CD4-positive, alpha-beta memory T cell (primary cell): ENCODE measurements at regions not wholly inside any gene's neighbourhood (a gene's known extent, or its start where the extent isn't known, plus 50 kb on each side); places are given as distances from the start of the nearest gene placed in this dataset.

Experiments used
- CTCF ChIA-PET: fragments of 350-600 bp; sonication (Branson Sonifier 250); formaldehyde crosslinking; loops from one replicate; lab custom pipeline; 2021; ENCODE audit warnings: inconsistent platforms; ENCODE audit not compliant: partially characterized antibody; lab: Charles Lee
- POLR2A ChIA-PET: fragments of 350-600 bp; sonication (Branson Sonifier 250); formaldehyde crosslinking; loops from one replicate; lab custom pipeline; 2021; ENCODE audit not compliant: partially characterized antibody; lab: Charles Lee
- DNase-seq, 5 donors: peaks; one replicate each; pipeline versions ENCODE4 v3.0.0 to v3.0.0-alpha.2; 2020 to 2022; ENCODE audit warnings: mixed read lengths in 1 of 5
- H3K27ac ChIP-seq: one replicate; pipeline ENCODE4 v1.7.0; 2013; ENCODE audit warnings: low read depth, low read length
- H3K27me3 ChIP-seq: 2 replicates; pipeline ENCODE4 v1.7.0; 2013; ENCODE audit warnings: mild to moderate bottlenecking, low read length, moderate library complexity; ENCODE audit not compliant: insufficient read depth
- H3K36me3 ChIP-seq: 2 replicates; pipeline ENCODE4 v1.7.0; 2013; ENCODE audit warnings: mild to moderate bottlenecking, low read length, moderate library complexity; ENCODE audit not compliant: insufficient read depth
- H3K4me1 ChIP-seq: 2 replicates; pipeline ENCODE4 v1.7.0; 2013; ENCODE audit warnings: mild to moderate bottlenecking, low read length, moderate library complexity; ENCODE audit not compliant: insufficient read depth
- H3K4me3 ChIP-seq, 2 donors: one replicate each; pipeline ENCODE4 v1.7.0; 2013; ENCODE audit warnings: low read length in 2 of 2, mild to moderate bottlenecking in 1 of 2
- H3K9me3 ChIP-seq, 2 donors: one replicate each; pipeline ENCODE4 v1.7.0; 2013; ENCODE audit warnings: low read length in 2 of 2, control low read depth in 1 of 2; ENCODE audit not compliant: control insufficient read depth in 1 of 2
- H3K27ac Mint-ChIP-seq, 7 donors: one replicate each; pipeline ENCODE4 v1.8.0; 2020 to 2021; ENCODE audit warnings: mixed read lengths in 7 of 7, mild to moderate bottlenecking in 6 of 7, inconsistent platforms in 3 of 7, moderate library complexity in 3 of 7
- H3K27me3 Mint-ChIP-seq, 2 donors: one replicate each; pipeline ENCODE4 v1.8.0; 2020 to 2021; ENCODE audit warnings: mixed read lengths in 2 of 2
- H3K36me3 Mint-ChIP-seq, 2 donors: one replicate each; pipeline ENCODE4 v1.8.0; 2020 to 2021; ENCODE audit warnings: mixed read lengths in 2 of 2, inconsistent platforms in 1 of 2, mild to moderate bottlenecking in 1 of 2
- H3K4me1 Mint-ChIP-seq, 4 donors: one replicate each; pipeline ENCODE4 v1.8.0; 2020 to 2021; ENCODE audit warnings: mixed read lengths in 4 of 4, mild to moderate bottlenecking in 1 of 4
- H3K4me3 Mint-ChIP-seq, 8 donors: one replicate each; pipeline ENCODE4 v1.8.0; 2020 to 2021; ENCODE audit warnings: mixed read lengths in 8 of 8, mild to moderate bottlenecking in 7 of 8, moderate library complexity in 6 of 8, inconsistent platforms in 3 of 8
- H3K9me3 Mint-ChIP-seq, 8 donors: one replicate each; pipeline ENCODE4 v1.8.0; 2020 to 2021; ENCODE audit warnings: mixed read lengths in 8 of 8, mild to moderate bottlenecking in 5 of 8, inconsistent platforms in 3 of 8, moderate library complexity in 1 of 8
- intact Hi-C: fragments of 100-400 bp; cut with micrococcal nuclease; formaldehyde crosslinking; loops from one replicate; pipeline ENCODE4 v1.15.1; 2023

DNA sequence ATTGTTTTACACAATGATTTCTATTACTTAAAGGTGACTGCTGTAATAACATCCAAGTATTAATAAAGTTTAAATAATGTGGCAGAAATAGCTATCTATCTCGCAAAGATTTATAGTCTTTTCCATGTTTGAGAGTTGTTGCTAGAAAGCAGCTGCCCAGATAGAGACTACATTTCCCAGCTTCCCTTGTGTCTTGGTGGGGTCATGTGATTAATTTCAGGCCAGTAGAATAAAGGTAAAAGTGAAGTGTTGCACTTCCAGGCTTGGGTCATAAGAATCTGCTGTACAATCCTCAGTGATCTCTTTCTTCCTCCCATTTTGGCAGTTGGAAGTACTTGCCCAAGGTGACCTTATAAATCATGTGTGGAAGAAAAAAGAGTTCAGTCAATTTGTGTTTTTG, 449.7 kb upstream of the USP15 start:
- CTCF ChIA-PET = no interaction called here

DNA sequence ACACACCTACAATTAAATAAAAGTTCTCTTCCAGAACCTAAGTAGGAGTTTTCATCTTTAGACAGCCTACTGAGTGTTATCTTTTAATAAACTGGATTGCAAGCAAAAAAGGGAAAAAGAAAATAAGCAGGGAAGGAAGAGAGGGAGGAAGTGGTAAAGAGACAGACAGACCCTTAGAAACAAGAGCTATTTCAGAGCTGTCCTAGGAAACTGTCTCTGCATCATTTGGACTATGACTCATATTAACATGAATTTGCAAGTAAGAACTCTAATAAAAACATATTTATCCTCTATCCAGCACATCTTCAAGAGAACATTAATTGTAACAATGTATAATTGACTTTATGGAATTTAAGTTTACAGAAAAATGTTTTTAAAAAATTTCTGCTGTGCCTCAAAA, 438.8 kb upstream of the USP15 start:
- POLR2A ChIA-PET = no interaction called here
- no peak for DNase-seq
- H3K27ac ChIP-seq = no peak overlapping the region
- no peaks in the 10 kb centered on the region for H3K4me1 ChIP-seq
- H3K27me3 Mint-ChIP-seq = no peaks in the 10 kb centered on the region
- no peaks in the 10 kb centered on the region for H3K4me1 Mint-ChIP-seq
- no peaks in the 10 kb centered on the region for H3K9me3 ChIP-seq
- H3K27ac Mint-ChIP-seq = no peak overlapping the region
- no peaks in the 10 kb centered on the region for H3K36me3 ChIP-seq
- no peaks in the 10 kb centered on the region for H3K36me3 Mint-ChIP-seq
- peaks cover 0 to 13% (median 4%) of the 10 kb centered on the region in 8 donors for H3K9me3 Mint-ChIP-seq
- H3K4me3 ChIP-seq = no peak overlapping the region
- CTCF ChIA-PET = interaction anchor here (0.7 kb wide), 1 partner anchor 35 kb away, joined by 3 read pairs; no protein-coding TSS in a partner anchor
- H3K4me3 Mint-ChIP-seq = no peak overlapping the region
- H3K27me3 ChIP-seq = no peaks in the 10 kb centered on the region
- intact Hi-C loops = no loop called here

More for the DNA sequence above, 449.7 kb upstream of the USP15 start:
- H3K4me3 Mint-ChIP-seq = no peak overlapping the region
- POLR2A ChIA-PET = no interaction called here
- H3K27me3 Mint-ChIP-seq = no peaks in the 10 kb centered on the region
- no peaks in the 10 kb centered on the region for H3K27me3 ChIP-seq
- H3K36me3 ChIP-seq = no peaks in the 10 kb centered on the region
- H3K4me3 ChIP-seq = no peak overlapping the region
- intact Hi-C loops = no loop called here
- H3K27ac Mint-ChIP-seq = no peak overlapping the region
- H3K36me3 Mint-ChIP-seq = no peaks in the 10 kb centered on the region
- no peaks in the 10 kb centered on the region for H3K4me1 Mint-ChIP-seq
- no peaks in the 10 kb centered on the region for H3K9me3 ChIP-seq
- no peaks in the 10 kb centered on the region for H3K4me1 ChIP-seq
- peaks cover 0 to 28% (median 20%) of the 10 kb centered on the region in 8 donors for H3K9me3 Mint-ChIP-seq
- no peak overlapping the region for H3K27ac ChIP-seq
- no peak for DNase-seq

DNA sequence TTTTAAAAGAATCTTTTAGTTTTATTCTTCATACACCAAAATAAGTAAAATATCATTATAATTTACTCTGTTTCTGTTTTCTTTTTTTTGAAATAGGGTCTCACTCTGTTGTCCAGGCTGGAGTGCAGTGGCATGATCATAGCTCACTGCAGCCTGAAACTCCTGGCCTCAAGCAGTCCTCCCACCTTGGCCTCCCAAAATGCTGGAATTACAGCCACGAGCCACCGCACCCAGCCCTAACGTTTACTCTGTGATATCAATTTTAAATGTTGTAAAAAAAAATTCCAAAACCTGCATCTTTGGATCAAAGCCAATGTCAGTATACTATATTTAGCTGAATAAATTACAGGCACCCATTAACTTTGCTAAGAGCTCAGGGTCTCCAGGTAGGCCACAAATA, 437.1 kb upstream of the USP15 start:
- CTCF ChIA-PET = no interaction called here
- no peaks in the 10 kb centered on the region for H3K27me3 ChIP-seq
- intact Hi-C loops = no loop called here
- POLR2A ChIA-PET = no interaction called here
- no peak overlapping the region for H3K27ac Mint-ChIP-seq
- no peaks in the 10 kb centered on the region for H3K4me1 Mint-ChIP-seq
- H3K4me3 ChIP-seq = no peak overlapping the region
- no peak overlapping the region for H3K27ac ChIP-seq
- no peaks in the 10 kb centered on the region for H3K36me3 Mint-ChIP-seq
- no peaks in the 10 kb centered on the region for H3K9me3 ChIP-seq
- peaks cover 0 to 7% (median 3%) of the 10 kb centered on the region in 8 donors for H3K9me3 Mint-ChIP-seq
- no peaks in the 10 kb centered on the region for H3K27me3 Mint-ChIP-seq
- no peak for DNase-seq
- no peak overlapping the region for H3K4me3 Mint-ChIP-seq
- no peaks in the 10 kb centered on the region for H3K36me3 ChIP-seq
- H3K4me1 ChIP-seq = no peaks in the 10 kb centered on the region

DNA sequence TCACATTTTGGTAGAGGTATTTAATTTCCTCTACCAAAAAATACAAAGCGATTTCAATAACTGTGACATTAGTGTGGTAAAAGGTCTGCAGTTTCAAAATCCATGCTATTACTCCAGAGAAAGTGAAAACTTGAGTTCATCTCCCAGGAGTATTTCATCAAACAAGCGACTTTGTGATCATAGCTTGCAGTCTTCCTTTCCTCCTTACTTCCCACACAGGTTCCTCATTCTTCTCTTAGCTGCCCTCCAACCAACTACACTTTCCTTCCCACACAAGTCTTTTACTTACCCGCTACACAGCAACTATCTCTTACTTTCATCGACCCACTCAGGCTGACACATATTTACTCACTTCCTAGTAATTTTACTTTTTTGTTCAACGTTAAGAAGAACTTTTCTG, 413.4 kb upstream of the USP15 start:
- no peaks in the 10 kb centered on the region for H3K27me3 ChIP-seq
- ChIA-PET POLR2A (no interaction called here), CTCF (no interaction called here)
- H3K27ac ChIP-seq = no peak overlapping the region
- Mint-ChIP-seq H3K27ac (no peak overlapping the region), H3K27me3 (no peaks in the 10 kb centered on the region), H3K4me1 (no peaks in the 10 kb centered on the region), H3K4me3 (no peak overlapping the region), H3K36me3 (no peaks in the 10 kb centered on the region), H3K9me3 (peaks cover 0 to 10% (median under 1%) of the 10 kb centered on the region in 8 donors)
- intact Hi-C loops = no loop called here
- H3K36me3 ChIP-seq = no peaks in the 10 kb centered on the region
- H3K4me3 ChIP-seq = no peak overlapping the region
- no peaks in the 10 kb centered on the region for H3K9me3 ChIP-seq
- no peaks in the 10 kb centered on the region for H3K4me1 ChIP-seq
- DNase-seq = no peak

DNA sequence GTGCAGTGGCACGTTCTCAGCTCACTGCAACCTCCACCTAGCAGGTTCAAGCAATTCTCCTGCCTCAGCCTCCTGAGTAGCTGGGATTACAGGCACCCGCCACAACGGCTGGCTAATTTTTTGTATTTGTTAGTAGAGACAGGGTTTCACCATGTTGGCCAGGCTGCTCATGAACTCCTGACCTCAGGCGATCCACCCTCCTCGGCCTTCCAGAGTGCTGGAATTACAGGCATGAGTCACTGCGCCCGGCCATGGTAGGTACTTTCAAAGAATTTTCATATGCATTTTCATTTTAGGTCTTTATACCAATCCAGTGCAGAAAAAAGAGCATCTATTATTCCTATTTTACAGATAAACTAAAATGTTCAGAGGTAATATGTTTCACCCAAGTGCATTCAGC, 411.3 kb upstream of the USP15 start:
- H3K9me3 ChIP-seq = no peaks in the 10 kb centered on the region
- no peaks in the 10 kb centered on the region for H3K4me1 ChIP-seq
- intact Hi-C loops = no loop called here
- POLR2A ChIA-PET = no interaction called here
- Mint-ChIP-seq H3K9me3 (peaks cover 0 to 20% (median 5%) of the 10 kb centered on the region in 8 donors), H3K4me1 (no peaks in the 10 kb centered on the region), H3K36me3 (no peaks in the 10 kb centered on the region), H3K4me3 (no peak overlapping the region), H3K27ac (no peak overlapping the region), H3K27me3 (peaks cover 0 to 2% of the 10 kb centered on the region in 2 donors)
- CTCF ChIA-PET = no interaction called here
- DNase-seq = no peak
- H3K27me3 ChIP-seq = no peaks in the 10 kb centered on the region
- H3K36me3 ChIP-seq = no peaks in the 10 kb centered on the region
- no peak overlapping the region for H3K4me3 ChIP-seq
- H3K27ac ChIP-seq = no peak overlapping the region

DNA sequence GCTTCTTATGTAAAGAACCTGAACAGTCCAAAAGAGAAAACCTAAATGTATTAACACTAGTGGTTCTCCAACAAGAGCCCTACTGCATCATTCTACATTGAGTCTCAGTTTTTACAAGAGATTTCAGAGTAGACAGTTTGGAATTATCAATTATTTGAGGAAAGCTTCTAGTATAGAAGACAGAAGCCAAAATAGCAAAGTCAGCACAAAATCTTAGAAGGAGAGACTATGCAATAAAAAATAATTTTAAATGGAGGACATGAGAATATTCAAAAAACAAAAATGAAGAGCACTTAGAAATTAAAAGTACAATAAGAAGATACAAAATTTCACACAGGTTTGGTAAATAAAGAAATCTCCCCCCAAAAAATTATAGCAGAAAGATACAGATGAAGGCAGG, 406.3 kb upstream of the USP15 start:
- no peak overlapping the region for H3K4me3 ChIP-seq
- POLR2A ChIA-PET = no interaction called here
- Mint-ChIP-seq H3K27ac (no peak overlapping the region), H3K27me3 (peaks cover 0 to 3% of the 10 kb centered on the region in 2 donors), H3K4me3 (no peak overlapping the region), H3K36me3 (no peaks in the 10 kb centered on the region), H3K4me1 (no peaks in the 10 kb centered on the region), H3K9me3 (peaks cover 0 to 21% (median 9%) of the 10 kb centered on the region in 8 donors)
- intact Hi-C loops = no loop called here
- no peaks in the 10 kb centered on the region for H3K27me3 ChIP-seq
- no peak for DNase-seq
- no peaks in the 10 kb centered on the region for H3K9me3 ChIP-seq
- no peak overlapping the region for H3K27ac ChIP-seq
- CTCF ChIA-PET = no interaction called here
- no peaks in the 10 kb centered on the region for H3K4me1 ChIP-seq
- no peaks in the 10 kb centered on the region for H3K36me3 ChIP-seq

DNA sequence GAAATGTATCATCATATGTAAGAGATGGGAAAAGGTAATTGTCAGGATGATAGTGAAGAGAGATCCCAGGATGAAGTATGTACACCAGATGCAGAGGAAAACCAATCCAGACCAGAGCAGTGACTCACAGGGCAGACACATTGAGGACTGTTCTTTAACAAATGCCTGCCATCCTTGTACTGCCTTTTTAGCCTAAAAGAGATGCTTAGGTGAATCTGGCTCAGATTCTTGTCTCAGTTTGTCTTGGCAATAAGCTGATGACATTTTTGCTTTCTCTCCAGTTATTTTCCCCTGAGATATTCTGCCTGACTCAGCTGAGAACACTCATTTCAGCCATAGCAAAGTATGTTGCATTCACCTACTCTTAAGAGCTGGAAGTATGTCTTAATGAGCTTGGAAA, 405.3 kb upstream of the USP15 start:
- H3K4me3 ChIP-seq = no peak overlapping the region
- intact Hi-C loops = no loop called here
- ChIA-PET POLR2A (no interaction called here), CTCF (no interaction called here)
- no peaks in the 10 kb centered on the region for H3K27me3 ChIP-seq
- Mint-ChIP-seq H3K9me3 (peaks cover 0 to 21% (median 9%) of the 10 kb centered on the region in 8 donors), H3K4me1 (no peaks in the 10 kb centered on the region), H3K36me3 (no peaks in the 10 kb centered on the region), H3K27ac (no peak overlapping the region), H3K27me3 (peaks cover 0 to 3% of the 10 kb centered on the region in 2 donors), H3K4me3 (no peak overlapping the region)
- DNase-seq = no peak
- H3K27ac ChIP-seq = no peak overlapping the region
- H3K4me1 ChIP-seq = no peaks in the 10 kb centered on the region
- no peaks in the 10 kb centered on the region for H3K9me3 ChIP-seq
- H3K36me3 ChIP-seq = no peaks in the 10 kb centered on the region

DNA sequence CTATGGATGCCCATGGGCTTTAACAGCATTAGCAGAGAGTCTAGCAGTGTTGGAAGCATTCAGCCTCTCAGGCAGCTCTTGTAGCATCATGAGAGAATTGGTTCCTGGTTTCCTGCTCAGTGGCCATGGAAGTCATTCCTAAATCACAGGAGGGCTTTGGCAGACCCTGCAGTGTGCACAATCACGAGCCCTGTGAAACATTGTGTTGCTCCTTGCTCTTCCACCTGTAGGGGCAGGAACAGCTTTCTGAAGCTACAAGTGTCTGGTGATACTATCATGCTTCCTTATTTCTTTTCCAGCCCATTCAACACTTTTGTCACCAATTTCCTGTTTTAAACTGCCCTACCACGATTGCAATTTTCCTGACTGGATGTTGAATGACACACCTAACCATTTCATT, 402.2 kb upstream of the USP15 start:
- POLR2A ChIA-PET = no interaction called here
- Mint-ChIP-seq H3K27me3 (peaks cover 0 to 3% of the 10 kb centered on the region in 2 donors), H3K9me3 (peaks cover 0 to 15% (median 10%) of the 10 kb centered on the region in 8 donors), H3K4me3 (no peak overlapping the region), H3K27ac (no peak overlapping the region), H3K36me3 (no peaks in the 10 kb centered on the region), H3K4me1 (no peaks in the 10 kb centered on the region)
- CTCF ChIA-PET = no interaction called here
- H3K4me1 ChIP-seq = no peaks in the 10 kb centered on the region
- no peaks in the 10 kb centered on the region for H3K27me3 ChIP-seq
- H3K36me3 ChIP-seq = no peaks in the 10 kb centered on the region
- intact Hi-C loops = no loop called here
- H3K9me3 ChIP-seq = no peaks in the 10 kb centered on the region
- H3K27ac ChIP-seq = no peak overlapping the region
- H3K4me3 ChIP-seq = no peak overlapping the region
- no peak for DNase-seq
